ENCODE measurements at regions not wholly inside any gene's neighbourhood (a gene's known extent, or its start where the extent isn't known, plus 50 kb on each side); places are given as distances from the start of the nearest gene placed in this dataset.
"Not testable (repeated sequence)": the region's sequence is repeated elsewhere in the genome, so short reads cannot be mapped to it uniquely, and the experiment has no call there.

DNA sequence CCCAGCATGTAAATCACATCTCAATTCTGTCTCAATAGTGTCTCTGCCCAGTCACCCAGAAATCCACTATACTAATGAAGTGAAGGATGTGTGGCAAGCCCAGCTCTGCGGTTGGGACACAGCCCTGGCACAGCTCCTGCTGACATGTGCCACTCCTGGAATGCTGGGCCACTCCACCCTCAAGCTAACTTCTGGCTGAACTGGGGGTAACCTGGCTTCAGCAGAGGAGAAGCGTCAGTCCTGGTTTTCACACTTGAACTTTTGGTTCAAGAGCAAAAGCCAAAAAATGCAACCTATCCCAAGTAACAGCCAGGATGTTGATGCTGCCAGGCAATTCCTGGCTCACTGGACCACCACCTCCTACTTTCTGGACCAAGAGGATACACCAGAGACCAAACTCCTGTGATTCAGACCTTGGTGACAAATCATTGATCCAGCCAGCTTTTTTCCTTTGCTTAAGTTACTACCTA, 86.4 kb downstream of the ARRDC3 start:
- peak; percentile 91 to 96 for DNase-seq

DNA sequence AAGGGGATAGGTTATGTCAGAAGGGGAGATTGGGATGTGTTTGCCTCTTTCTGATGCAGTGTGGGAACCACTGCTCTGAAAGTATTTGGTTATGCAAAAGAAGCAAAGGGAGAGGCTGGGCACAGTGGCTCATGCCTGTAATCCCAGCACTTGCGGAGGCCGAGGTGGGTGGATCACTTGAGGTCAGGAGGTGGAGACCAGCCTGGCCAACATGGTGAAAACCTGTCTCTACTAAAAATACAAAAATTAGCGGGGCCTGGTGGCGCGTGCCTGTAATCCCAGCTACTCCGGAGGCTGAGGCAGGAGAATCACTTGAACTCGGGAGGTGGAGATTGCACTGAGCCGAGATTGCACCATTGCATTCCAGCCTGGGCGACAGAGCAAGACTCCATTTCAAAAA, 87.0 kb downstream of the ARRDC3 start:
- Histone ChIP-seq H3K4me1 (peaks cover 12% of the 10 kb centered on the region), H3K27ac (peak overlapping the region; percentile 82)
- 31 to 67% (median 48%) methylated on average over 9 of the region's 9 CpGs for WGBS, 3 donors
- H3K9me3 ChIP-seq; intact Hi-C loops (cut with DNase I); H3K27me3 ChIP-seq (ENCODE audit: insufficient read depth in 3 of 3, low read length in 2 of 3); H3K36me3 ChIP-seq (ENCODE audit: insufficient read depth in 1 of 2, low read depth in 1 of 2); H3K4me3 ChIP-seq: not testable (repeated sequence)
- DNase-seq (peak; percentile 59 to 65), ATAC-seq (peak in 3 of 4 donors; percentile 41 to 49 (median 45))

More for the DNA sequence above, 86.4 kb downstream of the ARRDC3 start:
- Histone ChIP-seq H3K36me3 (ENCODE audit: insufficient read depth in 1 of 2, low read depth in 1 of 2) (no peaks in the 10 kb centered on the region), H3K9me3 (no peaks in the 10 kb centered on the region), H3K27ac (peak overlapping the region; percentile 82), H3K4me3 (no peak overlapping the region), H3K4me1 (peaks cover 19% of the 10 kb centered on the region), H3K27me3 (ENCODE audit: insufficient read depth in 3 of 3, low read length in 2 of 3) (no peaks in the 10 kb centered on the region)
- intact Hi-C loops (cut with DNase I) = no loop called here
- peak; percentile 87 to 97 (median 96) for ATAC-seq
- TF ChIP-seq, protein P1, sequence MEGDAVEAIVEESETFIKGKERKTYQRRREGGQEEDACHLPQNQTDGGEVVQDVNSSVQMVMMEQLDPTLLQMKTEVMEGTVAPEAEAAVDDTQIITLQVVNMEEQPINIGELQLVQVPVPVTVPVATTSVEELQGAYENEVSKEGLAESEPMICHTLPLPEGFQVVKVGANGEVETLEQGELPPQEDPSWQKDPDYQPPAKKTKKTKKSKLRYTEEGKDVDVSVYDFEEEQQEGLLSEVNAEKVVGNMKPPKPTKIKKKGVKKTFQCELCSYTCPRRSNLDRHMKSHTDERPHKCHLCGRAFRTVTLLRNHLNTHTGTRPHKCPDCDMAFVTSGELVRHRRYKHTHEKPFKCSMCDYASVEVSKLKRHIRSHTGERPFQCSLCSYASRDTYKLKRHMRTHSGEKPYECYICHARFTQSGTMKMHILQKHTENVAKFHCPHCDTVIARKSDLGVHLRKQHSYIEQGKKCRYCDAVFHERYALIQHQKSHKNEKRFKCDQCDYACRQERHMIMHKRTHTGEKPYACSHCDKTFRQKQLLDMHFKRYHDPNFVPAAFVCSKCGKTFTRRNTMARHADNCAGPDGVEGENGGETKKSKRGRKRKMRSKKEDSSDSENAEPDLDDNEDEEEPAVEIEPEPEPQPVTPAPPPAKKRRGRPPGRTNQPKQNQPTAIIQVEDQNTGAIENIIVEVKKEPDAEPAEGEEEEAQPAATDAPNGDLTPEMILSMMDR (IDR thresholded peaks at IDR 0.05) = no peak
- WGBS, 3 donors = 20 to 33% (median 26%) methylated on average over 2 of the region's 2 CpGs

DNA sequence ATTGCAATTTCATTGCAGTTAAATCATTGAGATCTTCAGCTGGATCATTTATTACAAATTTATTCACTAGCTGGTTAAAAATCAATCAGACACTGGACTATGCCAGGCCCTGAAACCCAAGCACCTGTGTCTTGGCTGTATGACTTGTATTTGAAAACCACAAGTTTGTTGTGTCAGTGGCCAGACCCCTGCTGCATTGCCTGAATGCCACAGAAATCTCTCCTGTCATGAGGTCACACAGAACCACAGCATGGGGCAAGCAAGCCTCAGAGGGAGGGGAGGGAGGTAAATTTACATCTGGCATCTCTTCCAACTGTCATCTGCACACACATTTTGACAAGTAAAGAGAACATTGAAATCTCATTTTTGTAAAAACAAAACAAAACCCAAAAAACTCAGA, 90.0 kb downstream of the ARRDC3 start:
- DNase-seq = no peak
- peaks cover 12% of the 10 kb centered on the region for H3K4me1 ChIP-seq
- intact Hi-C loops (cut with DNase I) = no loop called here
- H3K27ac ChIP-seq = no peak overlapping the region
- no peak overlapping the region for H3K4me3 ChIP-seq
- H3K36me3 ChIP-seq (ENCODE audit: insufficient read depth in 1 of 2, low read depth in 1 of 2) = no peaks in the 10 kb centered on the region
- TF ChIP-seq, protein P1 (IDR thresholded peaks at IDR 0.05) = no peak
- H3K9me3 ChIP-seq = no peaks in the 10 kb centered on the region
- no peak for ATAC-seq
- no peaks in the 10 kb centered on the region for H3K27me3 ChIP-seq (ENCODE audit: insufficient read depth in 3 of 3, low read length in 2 of 3)

DNA sequence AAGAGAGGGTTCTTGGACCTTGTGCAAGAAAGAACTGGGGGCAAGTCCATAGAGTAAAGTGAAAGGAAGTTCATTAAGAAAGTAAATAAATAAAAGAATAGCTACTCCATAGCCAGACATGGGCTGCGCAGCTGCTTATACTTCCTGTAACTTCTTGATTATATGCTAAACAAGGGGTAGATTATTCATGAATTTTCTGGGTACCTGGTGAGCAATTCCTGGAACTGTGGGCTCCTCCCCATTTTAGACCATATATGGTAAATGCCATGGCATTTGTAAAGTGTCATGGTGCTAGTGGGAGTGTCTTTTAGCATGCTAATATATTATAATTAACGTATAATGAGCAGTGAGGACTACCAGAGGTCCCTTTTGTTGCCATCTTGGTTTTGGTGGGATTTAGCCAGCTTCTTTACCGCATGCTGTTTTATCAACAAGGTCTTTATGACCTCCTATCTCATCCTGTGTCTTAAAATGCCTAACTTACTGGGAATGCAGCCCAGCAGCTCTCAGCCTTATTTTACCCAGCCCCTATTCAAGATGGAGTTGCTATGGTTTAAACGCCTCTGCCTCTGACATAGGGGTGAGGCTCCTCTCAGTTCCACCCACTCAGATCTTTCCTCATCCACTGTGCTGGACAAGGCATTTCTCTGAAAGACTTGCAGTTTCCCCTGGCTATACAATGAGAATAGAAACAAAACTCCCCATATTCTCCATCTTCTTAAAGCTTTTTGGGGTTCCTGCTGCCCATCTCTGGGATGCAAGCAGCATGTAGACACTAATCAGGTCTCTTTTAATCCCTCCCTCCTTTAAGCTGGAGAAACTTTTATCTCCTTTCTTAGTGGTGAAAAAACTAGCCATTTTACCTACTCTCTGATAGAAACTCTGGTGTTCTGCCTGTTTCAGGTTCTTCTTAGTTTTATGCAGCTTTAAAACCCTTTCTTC, 91.2 kb downstream of the ARRDC3 start:
- H3K4me1 ChIP-seq = peaks cover 7% of the 10 kb centered on the region
- ATAC-seq (no peak), DNase-seq (no peak)
- H3K27ac ChIP-seq = no peak overlapping the region
- no peak overlapping the region for H3K4me3 ChIP-seq
- 94 to 96% (median 96%) methylated on average over 4 of the region's 4 CpGs for WGBS, 3 donors
- intact Hi-C loops (cut with DNase I) = no loop called here
- H3K9me3 ChIP-seq = no peaks in the 10 kb centered on the region
- H3K36me3 ChIP-seq (ENCODE audit: insufficient read depth in 1 of 2, low read depth in 1 of 2) = no peaks in the 10 kb centered on the region
- TF ChIP-seq, protein P1 (IDR thresholded peaks at IDR 0.05) = no peak
- no peaks in the 10 kb centered on the region for H3K27me3 ChIP-seq (ENCODE audit: insufficient read depth in 3 of 3, low read length in 2 of 3)

DNA sequence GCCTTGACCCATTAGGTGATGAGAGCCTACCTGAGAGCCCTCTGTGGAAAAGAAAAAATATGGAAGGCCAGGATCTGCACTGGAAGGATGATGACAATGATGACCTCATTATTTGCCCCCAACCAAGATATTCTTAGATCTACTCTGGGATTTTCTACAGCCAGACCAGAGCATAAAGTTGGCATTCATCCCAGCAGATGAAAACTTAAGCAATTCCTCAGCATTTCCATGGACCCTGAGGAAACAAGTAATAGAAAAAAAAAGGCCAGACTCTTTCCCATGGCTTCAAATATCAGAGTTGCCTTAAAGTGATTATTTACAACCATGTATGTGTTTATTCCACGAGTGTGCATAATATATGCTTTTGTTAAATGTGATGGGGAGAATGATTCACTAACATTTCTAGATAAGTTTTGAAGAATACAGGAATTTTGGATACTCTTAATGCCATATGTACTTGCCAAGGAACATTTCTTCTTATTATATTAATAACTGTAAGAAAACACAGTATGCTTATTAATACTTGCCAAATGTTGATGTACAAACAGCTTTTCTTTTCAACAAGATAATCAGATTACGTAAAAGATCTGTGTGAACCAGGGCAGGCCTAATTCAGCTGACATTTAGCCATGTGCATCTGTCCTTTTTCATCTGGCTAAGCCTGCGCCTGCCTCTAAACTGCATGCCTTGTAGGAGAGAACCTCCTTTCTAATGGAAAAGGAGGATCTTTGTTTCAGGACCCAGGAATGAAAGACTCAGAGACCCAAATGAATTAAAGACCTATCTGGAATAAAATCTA, 94.8 kb downstream of the ARRDC3 start:
- WGBS, 3 donors = 51 to 72% (median 56%) methylated on average over 3 of the region's 3 CpGs
- H3K4me1 ChIP-seq = no peaks in the 10 kb centered on the region
- H3K9me3 ChIP-seq = no peaks in the 10 kb centered on the region
- no peaks in the 10 kb centered on the region for H3K36me3 ChIP-seq (ENCODE audit: insufficient read depth in 1 of 2, low read depth in 1 of 2)
- TF ChIP-seq, protein P1 (IDR thresholded peaks at IDR 0.05) = no peak
- ATAC-seq = peak in 1 of 4 donors; percentile 32
- intact Hi-C loops (cut with DNase I) = no loop called here
- no peaks in the 10 kb centered on the region for H3K27me3 ChIP-seq (ENCODE audit: insufficient read depth in 3 of 3, low read length in 2 of 3)
- no peak overlapping the region for H3K4me3 ChIP-seq
- H3K27ac ChIP-seq = peak overlapping the region; percentile 38
- no peak for DNase-seq

DNA sequence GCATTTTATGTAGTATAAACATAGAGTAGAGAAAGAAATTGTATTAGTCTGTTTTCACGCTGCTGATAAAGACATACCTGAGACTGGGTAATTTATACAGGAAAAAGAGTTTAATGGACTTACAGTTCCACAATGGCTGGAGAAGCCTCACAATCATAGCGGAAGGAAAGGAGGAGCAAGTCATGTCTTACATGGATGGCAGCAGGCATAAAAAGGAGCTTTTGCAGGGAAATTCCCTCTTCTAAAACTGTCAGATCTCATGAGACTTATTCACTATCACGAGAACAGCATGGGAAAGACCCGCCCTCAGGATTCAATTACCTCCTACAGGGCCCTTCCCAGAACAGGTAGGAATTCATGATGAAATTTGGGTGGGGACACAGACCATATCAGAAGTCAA, 98.1 kb downstream of the ARRDC3 start:
- H3K9me3 ChIP-seq; H3K27ac ChIP-seq; ATAC-seq; intact Hi-C loops (cut with DNase I); H3K27me3 ChIP-seq (ENCODE audit: insufficient read depth in 3 of 3, low read length in 2 of 3); H3K4me1 ChIP-seq; H3K36me3 ChIP-seq (ENCODE audit: insufficient read depth in 1 of 2, low read depth in 1 of 2); DNase-seq; H3K4me3 ChIP-seq: not testable (repeated sequence)
- WGBS, 3 donors = 92 to 96% (median 92%) methylated on average over 4 of the region's 4 CpGs
